ENCODE measurements at regions not wholly inside any gene's neighbourhood (a gene's known extent, or its start where the extent isn't known, plus 50 kb on each side); places are given as distances from the start of the nearest gene placed in this dataset.

- no peak for DNase-seq (ENCODE audit: low spot score)
These were observed 209.5 kb downstream of the UBE2E3 start for GRCh38 chr2:181189951-181190350.

- no peak for DNase-seq (ENCODE audit: low spot score)
These were observed 210.3 kb downstream of the UBE2E3 start for GRCh38 chr2:181190711-181191110.

- DNase-seq (ENCODE audit: low spot score): no peak
These were observed 213.1 kb downstream of the UBE2E3 start for GRCh38 chr2:181193550-181193949.

DNA sequence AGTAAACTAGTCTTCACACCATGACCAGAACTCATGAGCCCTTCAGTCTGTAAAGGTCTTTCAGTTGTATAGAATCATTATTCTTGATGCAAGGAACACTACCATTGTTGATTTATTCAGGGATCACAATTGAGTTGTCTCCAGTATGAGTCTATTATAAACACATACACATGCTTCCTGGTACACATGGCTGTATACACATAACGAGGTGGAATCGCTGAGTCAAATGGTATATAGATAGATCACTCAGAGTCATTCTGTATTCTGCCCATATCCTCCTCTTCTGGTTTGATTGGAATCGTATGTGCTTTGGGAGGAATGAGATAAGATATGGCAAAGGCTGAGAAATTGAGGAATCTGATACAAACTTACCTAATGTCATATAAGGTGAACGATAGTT, 216.0 kb downstream of the UBE2E3 start:
- no peak for DNase-seq (ENCODE audit: low spot score)

GRCh38 chr2:181197140-181197760, 216.8 kb downstream of the UBE2E3 start:
- no peak for DNase-seq (ENCODE audit: low spot score)

DNA sequence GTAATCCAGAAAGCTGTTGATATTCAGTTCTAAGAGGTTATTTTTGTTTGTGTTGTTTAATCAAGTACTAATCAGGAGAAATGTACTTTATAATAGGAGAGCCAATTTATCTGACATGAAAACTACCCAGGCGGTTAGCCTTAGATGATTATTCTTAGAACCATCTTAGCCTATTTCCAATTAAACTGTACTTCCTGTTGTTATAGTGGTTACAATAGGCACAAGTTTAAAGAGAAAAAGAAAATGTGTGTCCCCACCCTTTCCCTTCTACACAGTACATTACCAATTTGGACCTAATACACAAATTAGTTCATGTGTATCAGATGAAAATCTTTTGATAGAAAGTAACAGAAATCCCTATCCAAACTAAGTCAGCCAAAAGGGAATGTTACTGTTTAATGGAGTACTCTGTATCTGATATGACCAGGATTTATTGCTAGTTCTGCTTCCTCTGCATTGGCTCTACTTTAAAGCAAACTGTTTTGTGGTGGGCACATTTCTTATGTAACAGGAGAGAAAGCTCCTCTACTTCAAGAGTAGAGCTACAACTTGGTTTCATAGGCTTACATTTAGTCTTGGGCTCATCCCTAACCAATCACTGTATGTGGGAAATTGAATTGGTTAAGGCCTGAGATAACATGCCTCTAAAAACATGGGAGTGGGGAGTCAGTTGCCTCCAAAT, 217.9 kb downstream of the UBE2E3 start:
- DNase-seq (ENCODE audit: low spot score): no peak

DNA sequence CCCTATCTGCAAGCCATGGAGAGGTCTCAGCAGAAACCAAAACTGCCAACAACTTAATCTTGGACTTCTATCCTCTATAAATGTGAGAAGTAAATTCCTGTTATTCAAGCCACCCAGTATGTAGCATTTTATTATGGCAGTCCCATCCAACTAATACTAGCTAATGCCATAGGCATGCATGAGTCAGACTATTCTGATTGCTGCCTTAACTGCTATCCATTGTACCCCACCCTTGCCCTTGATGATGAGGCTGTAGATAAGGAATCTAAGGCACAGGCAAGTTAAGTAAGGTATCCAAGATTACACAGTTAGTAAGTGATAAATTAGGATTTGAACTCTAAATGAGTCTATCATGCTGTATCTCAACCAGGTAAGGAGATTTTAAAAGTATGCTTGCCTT, 223.0 kb downstream of the UBE2E3 start:
- DNase-seq (ENCODE audit: low spot score): peak; percentile 45

GRCh38 chr2:181203916-181204315, 223.5 kb downstream of the UBE2E3 start:
- DNase-seq (ENCODE audit: low spot score): no peak

GRCh38 chr2:181218401-181218821, 238.0 kb downstream of the UBE2E3 start:
- DNase-seq (ENCODE audit: low spot score): no peak

DNA sequence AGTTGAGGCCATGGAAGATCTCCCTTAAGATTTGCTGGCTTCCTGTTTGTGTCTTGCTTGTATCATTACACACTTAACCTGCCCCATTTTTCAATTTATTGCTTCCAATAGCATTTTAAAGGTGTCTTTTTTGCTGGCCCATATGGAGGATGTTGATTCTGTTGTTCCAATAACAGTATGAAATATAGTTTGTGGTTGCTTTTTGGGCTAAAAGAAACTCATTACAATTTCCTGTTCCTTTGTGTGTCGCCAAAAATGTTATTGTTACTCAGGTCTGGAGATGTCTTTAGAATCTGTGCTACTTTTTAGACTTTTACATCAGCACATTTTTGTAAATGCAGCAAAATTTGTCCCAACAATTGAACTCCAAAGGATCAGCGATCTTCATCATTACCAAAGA, 234.0 kb upstream of the ITGA4 start:
- no peak for DNase-seq (ENCODE audit: low spot score)

DNA sequence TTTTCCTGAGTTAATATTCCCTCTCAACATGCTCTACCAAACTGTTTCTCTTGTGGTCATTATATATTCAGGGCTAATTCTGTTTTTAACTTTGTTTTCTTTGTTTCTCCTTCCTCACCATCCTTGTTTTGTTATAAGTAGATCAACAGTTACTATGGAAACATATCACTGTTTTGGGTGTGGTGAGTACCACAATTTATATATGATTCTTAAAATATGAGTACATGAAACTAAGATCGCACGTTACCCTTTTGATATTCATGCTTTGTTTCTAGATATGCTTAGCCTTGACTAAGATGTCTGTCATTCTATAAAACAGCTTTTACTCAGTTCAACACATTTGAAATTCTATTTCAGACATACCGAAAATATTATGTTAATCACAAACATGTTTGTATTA, 232.3 kb upstream of the ITGA4 start:
- no peak for DNase-seq (ENCODE audit: low spot score)

GRCh38 chr2:181228661-181229060, 228.5 kb upstream of the ITGA4 start:
- no peak for DNase-seq (ENCODE audit: low spot score)

DNA sequence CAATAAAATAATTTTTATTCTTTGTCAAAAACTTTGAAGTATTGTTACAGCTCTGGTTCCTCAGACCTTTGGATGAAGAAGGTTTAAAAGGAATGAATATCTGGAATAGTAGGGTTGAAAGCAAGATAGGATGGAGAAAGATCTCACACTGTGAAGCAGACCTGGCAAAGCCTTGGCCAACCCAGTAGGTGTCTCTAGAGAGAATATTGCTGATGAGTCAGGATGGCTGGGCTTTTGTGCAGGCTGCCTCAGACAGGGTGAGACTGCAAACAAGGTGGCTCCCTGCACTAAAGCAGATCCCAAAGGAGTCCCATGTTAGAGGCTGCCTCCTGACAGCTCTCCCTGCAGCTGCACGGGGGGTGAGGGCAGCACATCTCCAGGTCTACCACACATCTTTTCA, 226.0 kb upstream of the ITGA4 start:
- DNase-seq (ENCODE audit: low spot score): no peak

GRCh38 chr2:181231886-181232621, 225.1 kb upstream of the ITGA4 start:
- DNase-seq (ENCODE audit: low spot score): no peak

- no peak for DNase-seq (ENCODE audit: low spot score)
These were observed 222.7 kb upstream of the ITGA4 start for GRCh38 chr2:181234487-181234891.

DNA sequence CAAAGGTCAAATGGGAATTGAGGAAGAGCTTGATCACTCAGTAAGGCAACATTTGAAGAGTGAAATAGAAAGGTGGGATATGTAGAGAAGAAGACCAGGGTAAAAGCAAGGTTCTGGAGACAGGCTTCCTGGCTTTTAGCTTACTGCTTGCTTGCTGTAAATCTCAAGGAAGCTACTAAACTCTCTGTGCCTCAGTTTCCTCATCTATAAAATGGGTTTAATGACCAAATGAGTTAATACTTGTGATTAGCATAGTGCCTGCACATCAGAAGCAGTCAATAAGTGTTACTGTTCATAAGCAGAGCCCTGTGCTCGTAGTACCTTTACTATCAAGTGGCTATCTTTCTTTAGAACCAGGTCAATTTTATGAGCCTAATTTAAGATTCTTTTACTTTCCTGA, 222.2 kb upstream of the ITGA4 start:
- no peak for DNase-seq (ENCODE audit: low spot score)

GRCh38 chr2:181235683-181236459, 221.3 kb upstream of the ITGA4 start:
- DNase-seq (ENCODE audit: low spot score): no peak

DNA sequence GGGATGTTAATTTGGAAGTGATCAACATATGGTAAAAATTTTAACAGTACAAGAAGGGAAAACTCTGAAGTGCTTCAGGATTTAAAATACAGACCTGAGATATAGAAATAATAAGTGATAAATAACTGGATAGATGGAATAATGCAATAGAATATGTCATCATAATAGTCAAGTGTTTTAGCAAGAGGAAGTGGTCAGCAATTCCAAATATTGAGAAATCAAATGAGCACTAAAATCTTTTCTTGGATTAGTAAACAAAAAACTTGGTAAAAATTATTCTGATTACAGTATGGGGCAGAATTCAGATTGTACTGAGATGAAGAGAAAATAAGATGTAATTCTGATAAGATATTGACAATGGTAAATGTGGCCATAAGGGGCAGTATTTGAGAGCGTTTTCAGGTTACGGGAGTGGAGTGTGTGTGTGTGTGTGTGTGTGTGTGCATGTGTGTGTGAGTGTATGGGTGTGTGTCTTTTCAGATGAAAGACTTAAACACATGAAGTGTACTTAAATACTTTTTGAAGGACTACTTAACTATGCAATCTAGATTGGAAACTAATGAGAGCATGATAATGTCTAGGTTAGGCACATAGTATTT, 217.9 kb upstream of the ITGA4 start:
- DNase-seq (ENCODE audit: low spot score): no peak

DNA sequence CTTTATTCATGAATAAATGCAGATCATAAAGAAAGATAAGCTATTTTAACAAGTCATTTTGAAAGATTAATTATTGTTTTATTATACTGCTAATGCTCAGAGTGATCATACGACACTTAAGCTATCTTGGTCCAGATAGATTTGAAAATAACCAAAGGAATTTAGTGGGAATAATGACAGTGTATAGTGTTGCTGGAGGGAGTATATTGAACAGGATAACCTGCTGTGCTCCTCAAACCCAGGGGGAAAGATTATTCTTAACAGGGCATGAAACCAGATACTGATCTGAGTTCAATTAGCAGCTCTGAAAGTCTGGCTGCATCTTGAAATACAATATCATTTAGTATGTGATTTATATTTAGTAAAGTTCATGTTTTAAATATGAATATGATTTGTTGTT, 216.3 kb upstream of the ITGA4 start:
- DNase-seq (ENCODE audit: low spot score): no peak

- peak; percentile 77 for DNase-seq (ENCODE audit: low spot score)
These were observed 215.8 kb upstream of the ITGA4 start for GRCh38 chr2:181241366-181241765.

DNA sequence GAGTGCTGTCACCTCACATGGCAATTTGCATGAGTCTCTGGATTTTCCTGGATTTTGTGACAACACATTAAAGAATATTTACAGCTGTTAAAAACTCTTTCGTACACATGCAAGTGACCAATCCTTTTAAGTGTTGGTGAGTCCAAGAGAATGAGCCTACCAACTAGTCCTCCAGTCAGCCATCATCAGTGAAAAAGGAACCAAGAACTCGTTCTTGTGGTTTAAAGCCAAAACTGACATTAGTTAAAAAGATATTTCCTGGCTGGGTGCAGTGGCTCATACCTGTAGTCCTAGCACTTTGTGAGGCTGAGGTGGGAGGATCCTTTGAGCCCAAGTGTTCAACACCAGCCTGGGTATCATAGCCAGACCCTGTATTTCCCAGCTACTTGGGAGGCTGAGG, 215.4 kb upstream of the ITGA4 start:
- DNase-seq (ENCODE audit: low spot score): no peak

DNA sequence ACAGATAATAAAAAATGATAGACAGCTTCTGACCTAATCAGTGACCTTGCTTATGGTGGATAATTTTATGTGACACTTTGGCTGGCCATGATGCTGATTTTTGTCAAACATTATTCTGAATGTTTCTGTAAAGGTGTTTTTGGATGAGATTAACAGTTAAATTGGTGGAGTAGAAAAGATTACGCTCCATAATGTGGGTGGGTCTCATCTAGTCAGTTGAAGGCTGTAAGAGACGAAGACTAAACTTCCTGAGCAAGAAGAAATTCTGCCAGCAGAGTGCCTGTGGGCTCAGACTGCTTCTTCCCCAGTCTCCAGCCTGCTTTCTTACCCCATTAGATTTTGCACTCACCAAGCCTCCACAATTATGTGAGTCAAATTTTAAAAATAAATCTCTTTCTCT, 214.9 kb upstream of the ITGA4 start:
- no peak for DNase-seq (ENCODE audit: low spot score)

Measured in COLO829 (cell line).